ENCODE measurements at regions not wholly inside any gene's neighbourhood (a gene's known extent, or its start where the extent isn't known, plus 50 kb on each side); places are given as distances from the start of the nearest gene placed in this dataset.

DNA sequence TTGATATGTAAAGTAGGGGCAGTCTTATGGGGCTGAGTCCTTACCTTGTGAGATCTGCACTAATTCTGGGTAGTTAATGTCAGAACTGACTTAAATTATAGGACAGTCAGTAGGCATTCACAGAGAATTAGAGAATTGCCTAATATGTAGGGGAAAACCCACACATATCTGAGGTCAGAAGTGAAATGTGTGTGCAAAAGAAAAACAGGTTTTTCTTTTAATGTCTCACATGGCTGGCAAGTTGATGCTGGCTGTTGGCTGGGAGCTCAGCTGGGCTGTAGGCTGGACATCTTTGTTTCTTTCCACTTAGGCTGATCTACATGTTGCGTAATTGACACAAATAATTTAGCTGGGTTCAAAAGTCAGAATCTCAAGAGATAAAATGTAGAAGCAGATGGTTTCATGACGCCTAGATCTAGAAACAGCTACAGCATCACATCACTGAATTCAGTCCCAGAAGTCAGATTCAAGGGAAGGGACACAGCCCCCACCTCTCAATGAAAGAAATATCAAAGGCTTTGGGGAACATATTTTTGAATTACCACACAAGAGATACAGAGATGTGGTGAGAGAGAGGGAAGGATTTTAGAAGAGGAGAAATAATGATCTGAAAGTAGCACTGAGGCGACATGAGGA is 98.9 kb downstream of the TNFSF18 start:
- DNase-seq (ENCODE audit: low read depth, low spot score) = no peak
- POLR2A ChIA-PET = interaction anchor here (0.7 to 1.0 kb wide), 2 partner anchors 42 to 93 kb away, joined by 3 to 5 read pairs; no protein-coding TSS in a partner anchor

DNA sequence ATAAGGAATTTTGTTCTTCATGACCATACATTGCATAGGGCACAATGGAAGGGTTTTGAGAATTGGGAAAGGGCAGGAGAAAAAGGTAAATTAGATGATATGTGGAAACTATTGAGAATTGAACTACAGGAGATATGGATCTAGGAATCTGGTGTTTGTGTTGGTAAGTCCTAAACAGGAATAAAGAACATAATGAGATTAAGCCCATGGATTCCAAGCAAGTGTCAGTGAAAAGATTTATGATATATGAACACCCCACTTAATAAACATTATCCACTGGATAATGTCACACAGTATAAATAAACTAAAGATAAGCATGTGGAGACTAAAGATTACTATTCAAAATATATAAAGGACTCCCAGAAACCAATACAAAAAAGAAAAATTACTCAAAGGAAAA is 98.2 kb downstream of the TNFSF18 start:
- DNase-seq (ENCODE audit: low read depth, low spot score) = no peak
- H3K9me3 ChIP-seq (ENCODE audit: control insufficient read depth, insufficient read depth, low read length) = no peaks in the 10 kb centered on the region
- H3K27ac ChIP-seq (ENCODE audit: low read depth, low read length) = peak overlapping the region; percentile 62
- no peak overlapping the region for H3K4me3 ChIP-seq (ENCODE audit: low read depth, low read length)
- ChIA-PET CTCF (no interaction called here), POLR2A (interaction anchor here (1.0 kb wide), 1 partner anchor 43 kb away, joined by 5 read pairs; no protein-coding TSS in a partner anchor)
- TF ChIP-seq, protein P1, sequence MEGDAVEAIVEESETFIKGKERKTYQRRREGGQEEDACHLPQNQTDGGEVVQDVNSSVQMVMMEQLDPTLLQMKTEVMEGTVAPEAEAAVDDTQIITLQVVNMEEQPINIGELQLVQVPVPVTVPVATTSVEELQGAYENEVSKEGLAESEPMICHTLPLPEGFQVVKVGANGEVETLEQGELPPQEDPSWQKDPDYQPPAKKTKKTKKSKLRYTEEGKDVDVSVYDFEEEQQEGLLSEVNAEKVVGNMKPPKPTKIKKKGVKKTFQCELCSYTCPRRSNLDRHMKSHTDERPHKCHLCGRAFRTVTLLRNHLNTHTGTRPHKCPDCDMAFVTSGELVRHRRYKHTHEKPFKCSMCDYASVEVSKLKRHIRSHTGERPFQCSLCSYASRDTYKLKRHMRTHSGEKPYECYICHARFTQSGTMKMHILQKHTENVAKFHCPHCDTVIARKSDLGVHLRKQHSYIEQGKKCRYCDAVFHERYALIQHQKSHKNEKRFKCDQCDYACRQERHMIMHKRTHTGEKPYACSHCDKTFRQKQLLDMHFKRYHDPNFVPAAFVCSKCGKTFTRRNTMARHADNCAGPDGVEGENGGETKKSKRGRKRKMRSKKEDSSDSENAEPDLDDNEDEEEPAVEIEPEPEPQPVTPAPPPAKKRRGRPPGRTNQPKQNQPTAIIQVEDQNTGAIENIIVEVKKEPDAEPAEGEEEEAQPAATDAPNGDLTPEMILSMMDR (IDR thresholded peaks at IDR 0.05; ENCODE audit: low read depth, low read length) = no peak
- no peaks in the 10 kb centered on the region for H3K27me3 ChIP-seq (ENCODE audit: control insufficient read depth, insufficient read depth, low read length)

More for the DNA sequence above, 98.9 kb downstream of the TNFSF18 start:
- Histone ChIP-seq H3K4me3 (ENCODE audit: low read depth, low read length) (no peak overlapping the region), H3K9me3 (ENCODE audit: control insufficient read depth, insufficient read depth, low read length) (no peaks in the 10 kb centered on the region), H3K27me3 (ENCODE audit: control insufficient read depth, insufficient read depth, low read length) (no peaks in the 10 kb centered on the region), H3K27ac (ENCODE audit: low read depth, low read length) (peak overlapping the region; percentile 62)
- CTCF ChIA-PET = no interaction called here
- TF ChIP-seq, protein P1 (IDR thresholded peaks at IDR 0.05; ENCODE audit: low read depth, low read length) = no peak

DNA sequence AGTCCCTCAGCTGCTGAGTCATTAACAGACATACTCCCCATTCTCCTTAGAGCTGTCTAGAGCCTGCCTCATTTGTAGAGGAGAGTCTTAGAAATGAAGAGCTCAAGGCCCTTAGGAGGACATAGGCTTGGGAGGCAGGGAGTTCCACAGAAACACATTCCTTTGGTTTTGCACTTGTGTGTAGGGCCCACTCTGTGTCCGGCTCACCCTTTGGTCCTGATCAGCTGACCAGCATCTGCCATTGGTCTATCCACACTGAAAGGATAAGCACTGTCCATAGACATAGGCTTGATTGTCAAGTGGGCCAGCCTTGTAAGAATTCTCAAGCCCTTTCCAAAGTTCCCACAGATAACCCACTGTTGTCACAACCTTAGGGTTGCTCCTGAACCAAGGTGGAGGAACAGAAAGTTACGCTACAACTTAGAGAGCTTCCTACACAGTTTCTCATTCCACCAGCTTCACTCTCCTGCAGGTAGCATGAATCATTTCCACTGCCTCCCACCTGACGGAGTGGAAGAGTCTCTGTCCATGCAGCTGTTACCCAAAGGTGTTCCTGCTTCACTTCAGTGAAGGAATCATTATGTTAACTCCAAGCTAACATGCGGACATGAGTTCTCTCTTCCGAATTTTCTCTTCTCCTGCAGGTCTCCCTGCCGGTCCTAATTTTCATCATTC is 96.1 kb downstream of the TNFSF18 start:
- ChIA-PET POLR2A (interaction anchor here (1.0 to 1.2 kb wide), 2 partner anchors 36 to 128 kb away, joined by 3 read pairs; no protein-coding TSS in a partner anchor), CTCF (interaction anchor here (1.2 kb wide), 1 partner anchor 209 kb away, joined by 3 read pairs; no protein-coding TSS in a partner anchor)
- Histone ChIP-seq H3K9me3 (ENCODE audit: control insufficient read depth, insufficient read depth, low read length) (no peaks in the 10 kb centered on the region), H3K4me3 (ENCODE audit: low read depth, low read length) (no peak overlapping the region), H3K27me3 (ENCODE audit: control insufficient read depth, insufficient read depth, low read length) (no peaks in the 10 kb centered on the region), H3K27ac (ENCODE audit: low read depth, low read length) (no peak overlapping the region)
- DNase-seq (ENCODE audit: low read depth, low spot score) = no peak
- TF ChIP-seq, protein P1 (IDR thresholded peaks at IDR 0.05; ENCODE audit: low read depth, low read length) = no peak

DNA sequence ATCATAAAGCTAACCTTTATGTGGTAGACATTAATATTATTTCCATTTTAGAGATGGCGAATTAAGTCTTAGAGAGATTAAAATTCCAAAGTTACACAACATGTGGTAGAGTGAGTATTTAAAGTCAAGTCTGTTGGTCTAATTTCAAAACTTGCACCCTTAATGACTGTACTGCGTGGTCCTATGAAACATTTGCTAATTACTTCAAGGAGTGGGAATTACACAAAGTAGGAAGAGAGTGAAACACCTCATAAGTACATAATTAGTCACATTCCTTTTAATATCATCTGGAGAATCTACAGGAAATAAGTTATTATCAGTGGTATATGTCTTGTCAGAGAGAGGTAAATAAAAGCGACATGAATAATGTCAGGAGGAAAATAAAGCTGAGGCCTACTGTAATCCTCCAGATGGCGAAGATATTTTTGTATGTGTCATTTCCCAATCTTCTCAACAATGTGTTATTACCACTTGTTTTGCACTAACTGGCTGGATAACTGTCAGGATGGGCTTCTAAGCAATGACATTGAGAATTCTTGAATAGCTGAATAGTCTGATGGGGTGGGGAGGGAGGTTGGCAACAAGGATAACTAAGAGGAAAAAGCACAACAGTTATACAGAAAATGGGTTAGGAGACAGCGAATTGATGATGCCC is 95.5 kb downstream of the TNFSF18 start:
- Histone ChIP-seq H3K27ac (ENCODE audit: low read depth, low read length) (peak overlapping the region; percentile 12), H3K4me3 (ENCODE audit: low read depth, low read length) (no peak overlapping the region), H3K9me3 (ENCODE audit: control insufficient read depth, insufficient read depth, low read length) (no peaks in the 10 kb centered on the region), H3K27me3 (ENCODE audit: control insufficient read depth, insufficient read depth, low read length) (no peaks in the 10 kb centered on the region)
- CTCF ChIA-PET = interaction anchor here (1.2 kb wide), 1 partner anchor 210 kb away, joined by 3 read pairs; no protein-coding TSS in a partner anchor
- TF ChIP-seq, protein P1 (IDR thresholded peaks at IDR 0.05; ENCODE audit: low read depth, low read length) = no peak
- DNase-seq (ENCODE audit: low read depth, low spot score) = no peak
- POLR2A ChIA-PET = interaction anchor here (0.8 to 1.2 kb wide), 4 partner anchors 37 to 168 kb away, joined by 3 read pairs; no protein-coding TSS in a partner anchor
